Neuronal stem cell (in vitro differentiated cells): ENCODE measurements at regions not wholly inside any gene's neighbourhood (a gene's known extent, or its start where the extent isn't known, plus 50 kb on each side); places are given as distances from the start of the nearest gene placed in this dataset.

Experiments
- DNase-seq: peaks from one replicate; pipeline ENCODE4 v3.0.0-alpha.2; 2013; ENCODE audit warnings: low spot score
- H2AFZ ChIP-seq: one replicate; pipeline ENCODE4 v1.6.1; 2013; ENCODE audit warnings: mild to moderate bottlenecking, low read length, inconsistent platforms
- H2AK5ac ChIP-seq: 2 replicates; pipeline ENCODE4 v1.6.1; 2013; ENCODE audit warnings: low read depth, mild to moderate bottlenecking, inconsistent platforms, low read length, moderate library complexity, mixed read lengths
- H2BK120ac ChIP-seq: 2 replicates; pipeline ENCODE4 v1.6.1; 2013; ENCODE audit warnings: low read depth, mild to moderate bottlenecking, inconsistent platforms, low read length, moderate library complexity, mixed read lengths
- H2BK12ac ChIP-seq: one replicate; pipeline ENCODE4 v1.6.1; 2013; ENCODE audit warnings: low read length, inconsistent platforms
- H2BK15ac ChIP-seq: 2 replicates; pipeline ENCODE4 v1.6.1; 2013; ENCODE audit warnings: mild to moderate bottlenecking, low read length, inconsistent platforms, mixed read lengths
- H2BK5ac ChIP-seq: one replicate; pipeline ENCODE4 v1.6.1; 2013; ENCODE audit warnings: inconsistent platforms, mild to moderate bottlenecking, low read length, moderate library complexity
- H3K14ac ChIP-seq: one replicate; pipeline ENCODE4 v1.6.1; 2013; ENCODE audit warnings: low read length, inconsistent platforms
- H3K18ac ChIP-seq: 2 replicates; pipeline ENCODE4 v1.6.1; 2013; ENCODE audit warnings: low read length, inconsistent platforms
- H3K23ac ChIP-seq: 2 replicates; pipeline ENCODE4 v1.6.1; 2013; ENCODE audit warnings: low read depth, mild to moderate bottlenecking, mixed read lengths, low read length, inconsistent platforms; ENCODE audit not compliant: poor library complexity
- H3K27ac ChIP-seq: replicated peaks from 3 replicates; pipeline ENCODE4 v1.5.1; 2013; ENCODE audit warnings: low read length, inconsistent platforms
- H3K27me3 ChIP-seq, 3 experiments: 2 replicates each; pipeline ENCODE4 v1.6.1; 2013; ENCODE audit warnings: low read length in 3 of 3, mild to moderate bottlenecking in 2 of 3, inconsistent platforms in 1 of 3, low read depth in 1 of 3, mixed read lengths in 1 of 3, moderate library complexity in 1 of 3; ENCODE audit not compliant: control insufficient read depth in 3 of 3, insufficient read depth in 3 of 3
- H3K36me3 ChIP-seq, 2 donors: replicated peaks in 1 of 2; 2 replicates each; pipeline ENCODE4 v1.6.1; 2013; ENCODE audit warnings: low read length in 2 of 2; ENCODE audit not compliant: control insufficient read depth in 2 of 2, insufficient read depth in 2 of 2
- H3K4ac ChIP-seq: 2 replicates; pipeline ENCODE4 v1.6.1; 2013; ENCODE audit warnings: inconsistent platforms, mild to moderate bottlenecking, low read length, moderate library complexity
- H3K4me1 ChIP-seq, 2 donors: 1 replicate in 1 of 2; 2 replicates in 1 of 2; pipeline ENCODE4 v1.6.1; 2013; ENCODE audit warnings: low read length in 2 of 2, low read depth in 1 of 2; ENCODE audit not compliant: control insufficient read depth in 2 of 2, insufficient read depth in 1 of 2
- H3K4me2 ChIP-seq: one replicate; pipeline ENCODE4 v1.6.1; 2013; ENCODE audit warnings: mild to moderate bottlenecking, low read length, inconsistent platforms; ENCODE audit not compliant: insufficient read depth, poor library complexity, severe bottlenecking
- H3K4me3 ChIP-seq, 2 donors: 2 replicates each; pipeline ENCODE4 v1.5.1; 2013; ENCODE audit warnings: low read length in 2 of 2, mild to moderate bottlenecking in 2 of 2, inconsistent platforms in 1 of 2, moderate library complexity in 1 of 2
- H3K79me1 ChIP-seq: one replicate; pipeline ENCODE4 v1.6.1; 2013; ENCODE audit warnings: low read depth, mild to moderate bottlenecking, inconsistent platforms, low read length, moderate library complexity
- H3K9ac ChIP-seq: one replicate; pipeline ENCODE4 v1.6.1; 2013; ENCODE audit warnings: mild to moderate bottlenecking, low read depth, low read length, inconsistent platforms; ENCODE audit not compliant: poor library complexity
- H3K9me3 ChIP-seq, 2 donors: replicated peaks in 1 of 2; 2 replicates each; pipeline versions ENCODE3 to v1.6.1; 2013; ENCODE audit warnings: low read length in 2 of 2, mild to moderate bottlenecking in 2 of 2, inconsistent platforms in 1 of 2, low read depth in 1 of 2, mixed read lengths in 1 of 2, moderate library complexity in 1 of 2; ENCODE audit not compliant: control insufficient read depth in 2 of 2, insufficient read depth in 1 of 2
- H4K8ac ChIP-seq: one replicate; pipeline ENCODE4 v1.6.1; 2013; ENCODE audit warnings: low read depth, mild to moderate bottlenecking, inconsistent platforms, low read length, moderate library complexity
- H4K91ac ChIP-seq: one replicate; pipeline ENCODE4 v1.6.1; 2013; ENCODE audit warnings: low read length, low read depth, mild to moderate bottlenecking, inconsistent platforms; ENCODE audit not compliant: poor library complexity
- WGBS, 2 donors: extraction: QIAGEN DNeasy Blood & Tissue Kit; methylation state at CpG; one replicate each; pipeline ENCODE4 v1.1.7; 2013; ENCODE audit warnings: missing lambda C conversion rate in 2 of 2, mixed read lengths in 1 of 2; ENCODE audit not compliant: insufficient read length in 2 of 2, insufficient replicate concordance in 1 of 2; ENCODE audit errors: extremely low coverage in 2 of 2; 5-methylcytosine and 5-hydroxymethylcytosine counted together

GRCh38 chr2:33784488-33784887 is 185.4 kb upstream of the FAM98A start:
- no peaks in the 10 kb centered on the region for H3K79me1 ChIP-seq
- H3K18ac ChIP-seq = no peak overlapping the region
- no peak overlapping the region for H2BK5ac ChIP-seq
- no peak overlapping the region for H3K4me2 ChIP-seq
- H3K9me3 ChIP-seq = no peaks in the 10 kb centered on the region
- H3K27ac ChIP-seq = no peak overlapping the region
- no peak overlapping the region for H3K23ac ChIP-seq
- no peak overlapping the region for H3K14ac ChIP-seq
- no peak overlapping the region for H2AFZ ChIP-seq
- no peak overlapping the region for H3K4ac ChIP-seq
- H4K8ac ChIP-seq = no peak overlapping the region
- H2AK5ac ChIP-seq = no peak overlapping the region
- H2BK12ac ChIP-seq = no peak overlapping the region
- no peak overlapping the region for H4K91ac ChIP-seq
- no peak overlapping the region for H2BK120ac ChIP-seq
- WGBS, 2 donors = no CpG with 5 or more reads among the region's 2 CpGs
- no peaks in the 10 kb centered on the region for H3K4me1 ChIP-seq
- no peak overlapping the region for H3K4me3 ChIP-seq
- DNase-seq = no peak
- no peak overlapping the region for H3K9ac ChIP-seq
- H2BK15ac ChIP-seq = no peak overlapping the region
- no peaks in the 10 kb centered on the region for H3K27me3 ChIP-seq
- no peaks in the 10 kb centered on the region for H3K36me3 ChIP-seq

- H4K8ac ChIP-seq = no peak overlapping the region
- no CpG with 5 or more reads among the region's 8 CpGs for WGBS, 2 donors
- no peak overlapping the region for H3K4me2 ChIP-seq
- H3K18ac ChIP-seq = no peak overlapping the region
- H3K14ac ChIP-seq = no peak overlapping the region
- H3K9ac ChIP-seq = no peak overlapping the region
- H3K79me1 ChIP-seq = no peaks in the 10 kb centered on the region
- H3K23ac ChIP-seq = no peak overlapping the region
- no peaks in the 10 kb centered on the region for H3K36me3 ChIP-seq
- no peak overlapping the region for H2AFZ ChIP-seq
- no peak overlapping the region for H2BK5ac ChIP-seq
- no peak overlapping the region for H3K4me3 ChIP-seq
- H2BK15ac ChIP-seq = no peak overlapping the region
- no peak overlapping the region for H4K91ac ChIP-seq
- H2AK5ac ChIP-seq = no peak overlapping the region
- no peak overlapping the region for H2BK120ac ChIP-seq
- no peaks in the 10 kb centered on the region for H3K27me3 ChIP-seq
- no peak overlapping the region for H2BK12ac ChIP-seq
- H3K27ac ChIP-seq = no peak overlapping the region
- no peaks in the 10 kb centered on the region for H3K9me3 ChIP-seq
- H3K4ac ChIP-seq = no peak overlapping the region
- H3K4me1 ChIP-seq = no peaks in the 10 kb centered on the region
- no peak for DNase-seq
Measured at GRCh38 chr2:33782395-33783230, 183.5 kb upstream of the FAM98A start.

GRCh38 chr2:33777786-33778185 is 178.7 kb upstream of the FAM98A start:
- H3K23ac ChIP-seq = no peak overlapping the region
- no peak overlapping the region for H4K8ac ChIP-seq
- DNase-seq = no peak
- no peak overlapping the region for H2BK12ac ChIP-seq
- H4K91ac ChIP-seq = no peak overlapping the region
- H3K9ac ChIP-seq = no peak overlapping the region
- no peak overlapping the region for H3K4me3 ChIP-seq
- no peaks in the 10 kb centered on the region for H3K79me1 ChIP-seq
- H2BK120ac ChIP-seq = no peak overlapping the region
- no peak overlapping the region for H2BK15ac ChIP-seq
- H3K4me2 ChIP-seq = no peak overlapping the region
- H2AFZ ChIP-seq = no peak overlapping the region
- H3K27ac ChIP-seq = no peak overlapping the region
- no peaks in the 10 kb centered on the region for H3K27me3 ChIP-seq
- H3K4ac ChIP-seq = no peak overlapping the region
- H3K4me1 ChIP-seq = no peaks in the 10 kb centered on the region
- H3K14ac ChIP-seq = no peak overlapping the region
- H3K9me3 ChIP-seq = no peaks in the 10 kb centered on the region
- no peak overlapping the region for H2AK5ac ChIP-seq
- no peaks in the 10 kb centered on the region for H3K36me3 ChIP-seq
- no CpG with 5 or more reads among the region's 3 CpGs for WGBS, 2 donors
- no peak overlapping the region for H3K18ac ChIP-seq
- H2BK5ac ChIP-seq = no peak overlapping the region

- Histone ChIP-seq H2AFZ (no peak overlapping the region), H3K79me1 (no peaks in the 10 kb centered on the region), H4K91ac (no peak overlapping the region), H3K9me3 (no peaks in the 10 kb centered on the region), H4K8ac (no peak overlapping the region), H3K4me1 (no peaks in the 10 kb centered on the region), H3K9ac (no peak overlapping the region), H2BK120ac (no peak overlapping the region), H3K4ac (no peak overlapping the region), H3K4me2 (no peak overlapping the region), H3K36me3 (no peaks in the 10 kb centered on the region), H2BK5ac (no peak overlapping the region), H2BK15ac (no peak overlapping the region), H2BK12ac (no peak overlapping the region), H3K27me3 (no peaks in the 10 kb centered on the region), H3K14ac (no peak overlapping the region), H2AK5ac (no peak overlapping the region), H3K23ac (no peak overlapping the region), H3K4me3 (no peak overlapping the region), H3K27ac (no peak overlapping the region), H3K18ac (no peak overlapping the region)
- WGBS, 2 donors = no CpG with 5 or more reads among the region's 21 CpGs
- no peak for DNase-seq
Measured at GRCh38 chr2:33775306-33775705, 176.2 kb upstream of the FAM98A start.
